HG03045 (cell line): ENCODE measurements at regions not wholly inside any gene's neighbourhood (a gene's known extent, or its start where the extent isn't known, plus 50 kb on each side); places are given as distances from the start of the nearest gene placed in this dataset.

Experiments
- ATAC-seq: cut with Tn5 transposase; IDR thresholded peaks from one replicate; pipeline ENCODE4 v1.9.1; 2021; ENCODE audit warnings: mild to moderate bottlenecking, moderate library complexity; ENCODE audit not compliant: unreplicated experiment

GRCh38 chr2:7574385-7574784, 657.2 kb downstream of the RNF144A start:
- no peak for ATAC-seq

GRCh38 chr2:7577769-7578168, 660.6 kb downstream of the RNF144A start:
- no peak for ATAC-seq

GRCh38 chr2:7584017-7584416, 666.8 kb downstream of the RNF144A start:
- ATAC-seq, result no peak

- no peak for ATAC-seq
Observed at GRCh38 chr2:7586898-7587297, 669.7 kb downstream of the RNF144A start.

GRCh38 chr2:7588295-7588694, 671.1 kb downstream of the RNF144A start:
- ATAC-seq, result no peak

GRCh38 chr2:7592618-7593140, 675.5 kb downstream of the RNF144A start:
- ATAC-seq, result no peak

- no peak for ATAC-seq
Observed at GRCh38 chr2:7593360-7593759, 676.1 kb downstream of the RNF144A start.

GRCh38 chr2:7594211-7594610, 677.0 kb downstream of the RNF144A start:
- no peak for ATAC-seq

GRCh38 chr2:7595206-7595605, 678.0 kb downstream of the RNF144A start:
- ATAC-seq, result no peak

GRCh38 chr2:7598402-7598801, 681.2 kb downstream of the RNF144A start:
- no peak for ATAC-seq

- ATAC-seq, result no peak
Observed at GRCh38 chr2:7599462-7600258, 682.4 kb downstream of the RNF144A start.

- no peak for ATAC-seq
Observed at GRCh38 chr2:7601990-7602389, 684.8 kb downstream of the RNF144A start.

- ATAC-seq, result no peak
Observed at GRCh38 chr2:7604456-7604855, 687.2 kb downstream of the RNF144A start.

- no peak for ATAC-seq
Observed at GRCh38 chr2:7607441-7608173, 690.4 kb downstream of the RNF144A start.

- ATAC-seq, result no peak
Observed at GRCh38 chr2:7609556-7609955, 692.3 kb downstream of the RNF144A start.

- no peak for ATAC-seq
Observed at GRCh38 chr2:7609974-7610373, 692.8 kb downstream of the RNF144A start.

GRCh38 chr2:7611750-7612149, 694.5 kb downstream of the RNF144A start:
- no peak for ATAC-seq

GRCh38 chr2:7612969-7613368, 695.8 kb downstream of the RNF144A start:
- no peak for ATAC-seq

- no peak for ATAC-seq
Observed at GRCh38 chr2:7613831-7614230, 696.6 kb downstream of the RNF144A start.

GRCh38 chr2:7618031-7618430, 700.8 kb downstream of the RNF144A start:
- ATAC-seq, result no peak

- no peak for ATAC-seq
Observed at GRCh38 chr2:7619203-7619970, 702.2 kb downstream of the RNF144A start.
